ENCODE measurements at regions not wholly inside any gene's neighbourhood (a gene's known extent, or its start where the extent isn't known, plus 50 kb on each side); places are given as distances from the start of the nearest gene placed in this dataset.
"Not testable (repeated sequence)": the region's sequence is repeated elsewhere in the genome, so short reads cannot be mapped to it uniquely, and the experiment has no call there.

- no peak for DNase-seq
These were observed 331.6 kb upstream of the DUSP10 start for GRCh38 chr1:222073307-222073995.

- peak in 14 of 56 donors; percentile 3 to 46 (median 20) for DNase-seq
These were observed 329.5 kb upstream of the DUSP10 start for GRCh38 chr1:222071387-222071786.

GRCh38 chr1:222068937-222069336, 327.0 kb upstream of the DUSP10 start:
- no peak for DNase-seq

- no peak for DNase-seq
These were observed 326.2 kb upstream of the DUSP10 start for GRCh38 chr1:222068101-222068500.

- no peak for DNase-seq
These were observed 324.6 kb upstream of the DUSP10 start for GRCh38 chr1:222066539-222066938.

- no peak for DNase-seq
These were observed 323.3 kb upstream of the DUSP10 start for GRCh38 chr1:222065234-222065633.

- no peak for DNase-seq
These were observed 322.7 kb upstream of the DUSP10 start for GRCh38 chr1:222064388-222065211.

GRCh38 chr1:222062640-222063039, 320.8 kb upstream of the DUSP10 start:
- DNase-seq, result no peak

GRCh38 chr1:222061711-222062359, 319.9 kb upstream of the DUSP10 start:
- DNase-seq, result peak in 1 of 56 donors; percentile 7

GRCh38 chr1:222060210-222060916, 318.5 kb upstream of the DUSP10 start:
- DNase-seq, result no peak

- DNase-seq, result no peak
These were observed 316.4 kb upstream of the DUSP10 start for GRCh38 chr1:222058249-222058648.

GRCh38 chr1:222057162-222057561, 315.3 kb upstream of the DUSP10 start:
- DNase-seq, result no peak

GRCh38 chr1:222054416-222054815, 312.5 kb upstream of the DUSP10 start:
- DNase-seq, result peak in 1 of 56 donors; percentile 24

- no peak for DNase-seq
These were observed 312.0 kb upstream of the DUSP10 start for GRCh38 chr1:222053790-222054294.

GRCh38 chr1:222051311-222051710, 309.4 kb upstream of the DUSP10 start:
- not testable (repeated sequence) for DNase-seq

GRCh38 chr1:222049661-222050060, 307.8 kb upstream of the DUSP10 start:
- DNase-seq, result not testable (repeated sequence)

- DNase-seq, result no peak
These were observed 307.3 kb upstream of the DUSP10 start for GRCh38 chr1:222049176-222049575.

GRCh38 chr1:222048094-222048595, 306.3 kb upstream of the DUSP10 start:
- DNase-seq, result no peak

GRCh38 chr1:222047366-222047765, 305.5 kb upstream of the DUSP10 start:
- no peak for DNase-seq

- no peak for DNase-seq
These were observed 304.9 kb upstream of the DUSP10 start for GRCh38 chr1:222046684-222047263.

- no peak for DNase-seq
These were observed 303.9 kb upstream of the DUSP10 start for GRCh38 chr1:222045786-222046185.

Measured in nucleus accumbens (tissue), 56 donors.